ENCODE measurements at regions not wholly inside any gene's neighbourhood (a gene's known extent, or its start where the extent isn't known, plus 50 kb on each side); places are given as distances from the start of the nearest gene placed in this dataset.

DNA sequence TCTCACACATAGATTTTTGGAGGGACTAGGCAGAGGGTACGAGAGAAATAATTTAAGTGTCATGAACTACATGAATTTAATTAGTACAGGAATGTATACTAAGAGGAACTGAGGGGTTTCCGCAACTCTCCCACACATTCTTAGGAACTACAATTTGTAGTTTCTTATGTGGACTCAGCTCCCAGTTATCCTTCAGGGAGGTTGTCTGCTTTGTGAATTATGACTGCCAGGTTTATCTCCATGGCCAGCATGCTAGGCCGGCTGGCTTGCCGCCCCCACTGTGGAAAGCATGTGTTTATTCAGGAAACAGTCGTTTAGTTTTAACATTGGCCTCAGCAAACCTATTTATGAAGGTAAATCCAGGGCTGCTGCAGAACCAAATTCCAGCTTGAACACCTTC lies 415.0 kb downstream of the KCTD16 start:
- TF ChIP-seq, protein P1, sequence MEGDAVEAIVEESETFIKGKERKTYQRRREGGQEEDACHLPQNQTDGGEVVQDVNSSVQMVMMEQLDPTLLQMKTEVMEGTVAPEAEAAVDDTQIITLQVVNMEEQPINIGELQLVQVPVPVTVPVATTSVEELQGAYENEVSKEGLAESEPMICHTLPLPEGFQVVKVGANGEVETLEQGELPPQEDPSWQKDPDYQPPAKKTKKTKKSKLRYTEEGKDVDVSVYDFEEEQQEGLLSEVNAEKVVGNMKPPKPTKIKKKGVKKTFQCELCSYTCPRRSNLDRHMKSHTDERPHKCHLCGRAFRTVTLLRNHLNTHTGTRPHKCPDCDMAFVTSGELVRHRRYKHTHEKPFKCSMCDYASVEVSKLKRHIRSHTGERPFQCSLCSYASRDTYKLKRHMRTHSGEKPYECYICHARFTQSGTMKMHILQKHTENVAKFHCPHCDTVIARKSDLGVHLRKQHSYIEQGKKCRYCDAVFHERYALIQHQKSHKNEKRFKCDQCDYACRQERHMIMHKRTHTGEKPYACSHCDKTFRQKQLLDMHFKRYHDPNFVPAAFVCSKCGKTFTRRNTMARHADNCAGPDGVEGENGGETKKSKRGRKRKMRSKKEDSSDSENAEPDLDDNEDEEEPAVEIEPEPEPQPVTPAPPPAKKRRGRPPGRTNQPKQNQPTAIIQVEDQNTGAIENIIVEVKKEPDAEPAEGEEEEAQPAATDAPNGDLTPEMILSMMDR (conservative IDR thresholded peaks at IDR 0.05; ENCODE audit: low read depth, low read length) = no peak
- TF ChIP-seq POLR2A (IDR thresholded peaks at IDR 0.05; ENCODE audit: low read depth, low read length) (no peak), CEBPB (IDR thresholded peaks at IDR 0.05; ENCODE audit: low read depth, low read length) (no peak), NFE2L2 (IDR thresholded peaks at IDR 0.05; ENCODE audit: low read depth, low read length) (no peak), RFX5 (IDR thresholded peaks at IDR 0.05; ENCODE audit: low read depth, low read length) (no peak), RCOR1 (IDR thresholded peaks at IDR 0.05; ENCODE audit: insufficient replicate concordance, low read length) (no peak), RAD21 (IDR thresholded peaks at IDR 0.05; ENCODE audit: low read length) (no peak), BHLHE40 (IDR thresholded peaks at IDR 0.05; ENCODE audit: low read depth, low read length) (no peak), CHD1 (IDR thresholded peaks at IDR 0.05; ENCODE audit: low read depth, low read length) (no peak), SMC3 (IDR thresholded peaks at IDR 0.05; ENCODE audit: low read depth, low read length) (no peak), MAFK (IDR thresholded peaks at IDR 0.05; ENCODE audit: low read depth, low read length) (no peak)
- TF ChIP-seq, protein P2, sequence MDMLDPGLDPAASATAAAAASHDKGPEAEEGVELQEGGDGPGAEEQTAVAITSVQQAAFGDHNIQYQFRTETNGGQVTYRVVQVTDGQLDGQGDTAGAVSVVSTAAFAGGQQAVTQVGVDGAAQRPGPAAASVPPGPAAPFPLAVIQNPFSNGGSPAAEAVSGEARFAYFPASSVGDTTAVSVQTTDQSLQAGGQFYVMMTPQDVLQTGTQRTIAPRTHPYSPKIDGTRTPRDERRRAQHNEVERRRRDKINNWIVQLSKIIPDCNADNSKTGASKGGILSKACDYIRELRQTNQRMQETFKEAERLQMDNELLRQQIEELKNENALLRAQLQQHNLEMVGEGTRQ (IDR thresholded peaks at IDR 0.05; ENCODE audit: low read depth, low read length) = no peak
- TF ChIP-seq, protein P3, sequence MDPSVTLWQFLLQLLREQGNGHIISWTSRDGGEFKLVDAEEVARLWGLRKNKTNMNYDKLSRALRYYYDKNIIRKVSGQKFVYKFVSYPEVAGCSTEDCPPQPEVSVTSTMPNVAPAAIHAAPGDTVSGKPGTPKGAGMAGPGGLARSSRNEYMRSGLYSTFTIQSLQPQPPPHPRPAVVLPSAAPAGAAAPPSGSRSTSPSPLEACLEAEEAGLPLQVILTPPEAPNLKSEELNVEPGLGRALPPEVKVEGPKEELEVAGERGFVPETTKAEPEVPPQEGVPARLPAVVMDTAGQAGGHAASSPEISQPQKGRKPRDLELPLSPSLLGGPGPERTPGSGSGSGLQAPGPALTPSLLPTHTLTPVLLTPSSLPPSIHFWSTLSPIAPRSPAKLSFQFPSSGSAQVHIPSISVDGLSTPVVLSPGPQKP (IDR thresholded peaks at IDR 0.05; ENCODE audit: borderline replicate concordance, low read depth, low read length) = no peak

All from IMR-90 (cell line).